PFSK-1 (cell line): ENCODE measurements at regions not wholly inside any gene's neighbourhood (a gene's known extent, or its start where the extent isn't known, plus 50 kb on each side); places are given as distances from the start of the nearest gene placed in this dataset.

Experiments used
- FOXP2 ChIP-seq: optimal IDR thresholded peaks from 2 replicates; pipeline ENCODE3; 2011; ENCODE audit warnings: borderline replicate concordance, control low read depth, inconsistent platforms; ENCODE audit not compliant: insufficient read depth; ENCODE audit errors: extremely low read length, extremely low read depth
- POLR2AphosphoS5 ChIP-seq: IDR thresholded peaks from 2 replicates; pipeline ENCODE4 v1.6.1; 2012; ENCODE audit warnings: low read depth, mild to moderate bottlenecking, control low read depth, low read length, moderate library complexity
- REST ChIP-seq, 2 experiments: IDR thresholded peaks; 2 replicates each; pipeline versions ENCODE4 v1.6.1 to v1.8.0; 2011 to 2012; ENCODE audit warnings: low read depth in 2 of 2, low read length in 2 of 2, control low read depth in 1 of 2, inconsistent platforms in 1 of 2, mild to moderate bottlenecking in 1 of 2, moderate library complexity in 1 of 2; ENCODE audit not compliant: insufficient read depth in 1 of 2
- SIN3A ChIP-seq: IDR thresholded peaks from 2 replicates; pipeline ENCODE4 v1.6.1; 2012; ENCODE audit warnings: mild to moderate bottlenecking, low read length, moderate library complexity, borderline replicate concordance; ENCODE audit not compliant: insufficient read depth
- TAF1 ChIP-seq: IDR thresholded peaks from 2 replicates; pipeline ENCODE4 v1.6.1; 2012; ENCODE audit warnings: low read length, control low read depth, borderline replicate concordance; ENCODE audit not compliant: insufficient read depth

GRCh38 chr17:33526717-33527116 lies 233.6 kb upstream of the ASIC2 start:
- TF ChIP-seq REST (IDR thresholded peaks at IDR 0.05; ENCODE audit: insufficient read depth in 1 of 2, low read depth in 2 of 2, low read length in 2 of 2) (no peak), POLR2AphosphoS5 (no peak), FOXP2 (no peak), SIN3A (no peak), TAF1 (no peak)

- no peak for TF ChIP-seq TAF1
- no peak for TF ChIP-seq FOXP2
- TF ChIP-seq SIN3A, result no peak
- no peak for TF ChIP-seq POLR2AphosphoS5
- TF ChIP-seq REST (IDR thresholded peaks at IDR 0.05; ENCODE audit: insufficient read depth in 1 of 2, low read depth in 2 of 2, low read length in 2 of 2), result no peak
Observed at GRCh38 chr17:33527290-33527689, 234.2 kb upstream of the ASIC2 start.

- TF ChIP-seq REST (IDR thresholded peaks at IDR 0.05; ENCODE audit: insufficient read depth in 1 of 2, low read depth in 2 of 2, low read length in 2 of 2) (no peak), SIN3A (no peak), POLR2AphosphoS5 (no peak), FOXP2 (no peak), TAF1 (no peak)
Observed at GRCh38 chr17:33528846-33529245, 235.8 kb upstream of the ASIC2 start.

GRCh38 chr17:33529816-33530215 lies 236.7 kb upstream of the ASIC2 start:
- TF ChIP-seq FOXP2, result no peak
- TF ChIP-seq SIN3A, result no peak

DNA sequence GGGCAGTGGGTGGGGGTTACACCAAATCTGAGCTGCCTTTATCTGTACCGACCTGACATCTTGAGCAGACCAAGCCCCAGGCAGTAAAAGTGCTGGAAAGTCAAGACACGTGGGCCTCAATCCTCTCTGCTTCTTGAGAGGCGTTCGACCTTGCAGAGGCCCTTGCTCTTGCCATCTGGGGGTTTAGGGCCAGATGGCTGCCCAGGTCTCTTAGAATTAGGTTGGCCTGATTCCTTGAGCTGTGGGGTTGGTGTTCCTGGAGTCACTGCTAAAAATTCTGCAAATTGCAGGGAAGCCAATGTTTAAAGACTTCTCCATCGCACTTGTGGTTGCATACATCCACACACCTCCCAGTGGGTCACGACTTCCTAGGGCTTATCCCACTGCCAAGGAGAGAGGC lies 238.2 kb upstream of the ASIC2 start:
- TF ChIP-seq POLR2AphosphoS5 (no peak), REST (IDR thresholded peaks at IDR 0.05; ENCODE audit: insufficient read depth in 1 of 2, low read depth in 2 of 2, low read length in 2 of 2) (no peak), FOXP2 (no peak), SIN3A (no peak), TAF1 (no peak)
